SK-N-SH treated with all-trans-retinoic acid at 6 μM for 48 hours (cell line): ENCODE measurements at regions not wholly inside any gene's neighbourhood (a gene's known extent, or its start where the extent isn't known, plus 50 kb on each side); places are given as distances from the start of the nearest gene placed in this dataset.

Experiments
- ATAC-seq: fragments of 200-7000 bp; cut with Tn5 transposase; 3 replicates; pipeline ENCODE4 v1.9.1; 2020; ENCODE audit warnings: mild to moderate bottlenecking, moderate library complexity
- ARNTL ChIP-seq: fragments of 450-650 bp; formaldehyde crosslinking; IDR thresholded peaks from 2 replicates; pipeline ENCODE4 v1.5.0; 2020; ENCODE audit warnings: low read depth, mild to moderate bottlenecking, moderate library complexity, borderline replicate concordance
- BACH2 ChIP-seq: fragments of 250-450 bp; sonication (Bioruptor Pico); IDR thresholded peaks from 2 replicates; pipeline ENCODE4 v1.9.0; 2021; ENCODE audit warnings: mild to moderate bottlenecking, borderline replicate concordance
- CREB5 ChIP-seq: fragments of 250-450 bp; sonication (Bioruptor Pico); IDR thresholded peaks from 2 replicates; pipeline ENCODE4 v1.5.1; 2020; ENCODE audit warnings: low read depth, mild to moderate bottlenecking, moderate library complexity
- CSDC2 ChIP-seq: fragments of 250-450 bp; sonication (Bioruptor Pico); IDR thresholded peaks from 2 replicates; pipeline ENCODE4 v1.5.0; 2020; ENCODE audit warnings: mild to moderate bottlenecking, moderate library complexity
- CSRNP3 ChIP-seq: fragments of 250-450 bp; sonication (Bioruptor Pico); IDR thresholded peaks from 2 replicates; pipeline ENCODE4 v1.5.1; 2021; ENCODE audit warnings: mild to moderate bottlenecking, moderate library complexity
- ESRRG ChIP-seq: fragments of 250-450 bp; sonication (Bioruptor Pico); IDR thresholded peaks from 2 replicates; pipeline ENCODE4 v1.6.1; 2021; ENCODE audit warnings: mild to moderate bottlenecking
- GLIS3 ChIP-seq: fragments of 250-450 bp; sonication (Bioruptor Pico); IDR thresholded peaks from 2 replicates; pipeline ENCODE4 v1.5.0; 2020; ENCODE audit warnings: mild to moderate bottlenecking, moderate library complexity
- ISL1 ChIP-seq: fragments of 250-450 bp; sonication (Bioruptor Pico); IDR thresholded peaks from 2 replicates; pipeline ENCODE4 v2.1.2; 2022; ENCODE audit warnings: mild to moderate bottlenecking, moderate library complexity
- PATZ1 ChIP-seq: fragments of 250-450 bp; sonication (Bioruptor Pico); IDR thresholded peaks from 2 replicates; pipeline ENCODE4 v1.8.0; 2020; ENCODE audit warnings: mild to moderate bottlenecking, moderate library complexity, borderline replicate concordance
- POU6F1 ChIP-seq: fragments of 250-450 bp; sonication (Bioruptor Pico); IDR thresholded peaks from 2 replicates; pipeline ENCODE4 v1.8.0; 2021; ENCODE audit warnings: low read depth, mild to moderate bottlenecking, moderate library complexity, borderline replicate concordance
- PPARA ChIP-seq: fragments of 250-450 bp; sonication (Bioruptor Pico); IDR thresholded peaks from 2 replicates; pipeline ENCODE4 v1.5.0; 2020; ENCODE audit warnings: mild to moderate bottlenecking, borderline replicate concordance
- RARB ChIP-seq: fragments of 250-450 bp; sonication (Bioruptor Pico); IDR thresholded peaks from 2 replicates; pipeline ENCODE4 v1.8.0; 2021; ENCODE audit warnings: mild to moderate bottlenecking, moderate library complexity
- SNAI2 ChIP-seq: fragments of 250-450 bp; sonication (Bioruptor Pico); IDR thresholded peaks from 2 replicates; pipeline ENCODE4 v1.5.0; 2020; ENCODE audit warnings: mild to moderate bottlenecking, moderate library complexity
- TCF4 ChIP-seq: fragments of 250-450 bp; sonication (Bioruptor Pico); IDR thresholded peaks from 2 replicates; pipeline ENCODE4 v1.8.0; 2021; ENCODE audit warnings: mild to moderate bottlenecking, moderate library complexity, borderline replicate concordance
- TOX ChIP-seq: fragments of 250-450 bp; sonication (Bioruptor Pico); IDR thresholded peaks from 2 replicates; pipeline ENCODE4 v1.8.0; 2021; ENCODE audit warnings: mild to moderate bottlenecking, moderate library complexity, borderline replicate concordance
- TSHZ2 ChIP-seq: fragments of 250-450 bp; sonication (Bioruptor Pico); IDR thresholded peaks from 2 replicates; pipeline ENCODE4 v1.5.0; 2020; ENCODE audit warnings: mild to moderate bottlenecking, moderate library complexity
- ZC3H10 ChIP-seq: fragments of 250-450 bp; sonication (Bioruptor Pico); IDR thresholded peaks from 2 replicates; pipeline ENCODE4 v1.5.1; 2021; ENCODE audit warnings: mild to moderate bottlenecking, moderate library complexity
- ZFP3 ChIP-seq: fragments of 250-450 bp; sonication (Bioruptor Pico); IDR thresholded peaks from 2 replicates; pipeline ENCODE4 v1.5.0; 2020; ENCODE audit warnings: mild to moderate bottlenecking, moderate library complexity
- ZFP30 ChIP-seq: fragments of 450-650 bp; formaldehyde crosslinking; IDR thresholded peaks from 2 replicates; pipeline ENCODE4 v1.5.0; 2022; ENCODE audit warnings: mild to moderate bottlenecking, moderate library complexity
- ZNF565 ChIP-seq: fragments of 450-650 bp; formaldehyde crosslinking; conservative IDR thresholded peaks from 2 replicates; pipeline ENCODE4 v1.5.0; 2020; ENCODE audit warnings: low read depth, mild to moderate bottlenecking, moderate library complexity
- ZNF70 ChIP-seq: fragments of 450-650 bp; formaldehyde crosslinking; IDR thresholded peaks from 2 replicates; pipeline ENCODE4 v1.5.0; 2020; ENCODE audit warnings: mild to moderate bottlenecking, moderate library complexity
- ZNF8 ChIP-seq: fragments of 450-650 bp; formaldehyde crosslinking; IDR thresholded peaks from 2 replicates; pipeline ENCODE4 v1.5.0; 2020; ENCODE audit warnings: mild to moderate bottlenecking, moderate library complexity

GRCh38 chr1:70820995-70821394 is 226.6 kb downstream of the PTGER3 start (continued):
- TF ChIP-seq PPARA (CRISPR knock-in tag), result no peak
- TF ChIP-seq CSRNP3 (CRISPR knock-in tag), result no peak; the same call in 1 of the 2 replicates
- peak; percentile 89 for TF ChIP-seq TSHZ2 (CRISPR knock-in tag)
- TF ChIP-seq BACH2 (CRISPR knock-in tag), result no peak
- peak; percentile 28; the same call in 1 of the 2 replicates for TF ChIP-seq ZNF8

- TF ChIP-seq CREB5 (CRISPR knock-in tag) (no peak), PATZ1 (no peak), ZNF8 (no peak), ZC3H10 (CRISPR knock-in tag) (no peak), BACH2 (CRISPR knock-in tag) (no peak), ZNF565 (no peak), ZNF70 (CRISPR knock-in tag) (no peak), CSDC2 (CRISPR knock-in tag) (no peak), TOX (CRISPR knock-in tag) (no peak), POU6F1 (CRISPR knock-in tag) (no peak), CSRNP3 (CRISPR knock-in tag) (no peak), RARB (CRISPR knock-in tag) (no peak), GLIS3 (CRISPR knock-in tag) (no peak), ISL1 (no peak), PPARA (CRISPR knock-in tag) (no peak), ARNTL (no peak), SNAI2 (CRISPR knock-in tag) (no peak), ZFP30 (CRISPR knock-in tag) (no peak), ESRRG (CRISPR knock-in tag) (no peak)
- no peak for ATAC-seq
Observed at GRCh38 chr1:70826428-70826827, 221.2 kb downstream of the PTGER3 start.

- no peak for TF ChIP-seq ZNF565
- TF ChIP-seq TCF4 (CRISPR knock-in tag), result no peak
- TF ChIP-seq TSHZ2 (CRISPR knock-in tag), result no peak
- TF ChIP-seq ZFP3 (CRISPR knock-in tag), result no peak
- TF ChIP-seq ZC3H10 (CRISPR knock-in tag), result no peak
- no peak for TF ChIP-seq PPARA (CRISPR knock-in tag)
- TF ChIP-seq RARB (CRISPR knock-in tag), result no peak
Observed at GRCh38 chr1:70827030-70827429, 220.6 kb downstream of the PTGER3 start.

More at GRCh38 chr1:70827030-70827429, 220.6 kb downstream of the PTGER3 start:
- no peak for ATAC-seq
